ENCODE measurements at regions not wholly inside any gene's neighbourhood (a gene's known extent, or its start where the extent isn't known, plus 50 kb on each side); places are given as distances from the start of the nearest gene placed in this dataset.

- no peak for TF ChIP-seq POLR2A (IDR thresholded peaks at IDR 0.05; ENCODE audit: low read depth, low read length)
- no peak for TF ChIP-seq POLR2AphosphoS5 (IDR thresholded peaks at IDR 0.05; ENCODE audit: low read depth, low read length)
- no peak for TF ChIP-seq TAF1 (IDR thresholded peaks at IDR 0.05; ENCODE audit: borderline replicate concordance, low read depth, low read length)
Observed at GRCh38 chr4:115824630-115825029, 711.2 kb upstream of the NDST4 start.
